Nephron progenitor cell (in vitro differentiated cells): ENCODE measurements at regions not wholly inside any gene's neighbourhood (a gene's known extent, or its start where the extent isn't known, plus 50 kb on each side); places are given as distances from the start of the nearest gene placed in this dataset.
"Not testable (repeated sequence)": the region's sequence is repeated elsewhere in the genome, so short reads cannot be mapped to it uniquely, and the experiment has no call there.

Source experiments
- DNase-seq: peaks from one replicate; pipeline ENCODE4 v3.0.0; 2021
- H3K27ac Mint-ChIP-seq: 2 replicates; pipeline ENCODE4 v1.8.0; 2021; ENCODE audit warnings: mild to moderate bottlenecking, moderate library complexity, mixed read lengths
- H3K27me3 Mint-ChIP-seq: 2 replicates; pipeline ENCODE4 v1.8.0; 2021; ENCODE audit warnings: mild to moderate bottlenecking, low read depth, mixed read lengths; ENCODE audit not compliant: poor library complexity
- H3K36me3 Mint-ChIP-seq: 2 replicates; pipeline ENCODE4 v1.8.0; 2021; ENCODE audit warnings: low read depth, mixed read lengths
- H3K4me1 Mint-ChIP-seq: 2 replicates; pipeline ENCODE4 v1.8.0; 2021; ENCODE audit warnings: mixed read lengths
- H3K4me3 Mint-ChIP-seq: 2 replicates; pipeline ENCODE4 v1.8.0; 2021; ENCODE audit warnings: mild to moderate bottlenecking, moderate library complexity, mixed read lengths
- H3K9me3 Mint-ChIP-seq: 2 replicates; pipeline ENCODE4 v1.8.0; 2021; ENCODE audit warnings: mild to moderate bottlenecking, moderate library complexity, mixed read lengths
- CTCF ChIP-seq: fragments of 200-600 bp; sonication (generic); IDR thresholded peaks from 2 replicates; pipeline ENCODE4 v1.5.0; 2021; ENCODE audit warnings: antibody characterized with exemption

- Mint-ChIP-seq H3K36me3 (peaks cover 5% of the 10 kb centered on the region), H3K27ac (no peak overlapping the region), H3K9me3 (peaks cover 13% of the 10 kb centered on the region), H3K27me3 (peaks cover 3% of the 10 kb centered on the region), H3K4me3 (no peak overlapping the region), H3K4me1 (no peaks in the 10 kb centered on the region)
- no peak for DNase-seq
- no peak for TF ChIP-seq CTCF
Observed at GRCh38 chr4:40687676-40688389, 58.2 kb upstream of the RBM47 start.

GRCh38 chr4:40688446-40689095, 58.9 kb upstream of the RBM47 start:
- DNase-seq = no peak
- H3K27ac Mint-ChIP-seq = no peak overlapping the region
- H3K4me3 Mint-ChIP-seq = no peak overlapping the region
- no peak for TF ChIP-seq CTCF
- H3K9me3 Mint-ChIP-seq = peaks cover 13% of the 10 kb centered on the region
- peaks cover 9% of the 10 kb centered on the region for H3K27me3 Mint-ChIP-seq
- H3K36me3 Mint-ChIP-seq = peaks cover 5% of the 10 kb centered on the region
- no peaks in the 10 kb centered on the region for H3K4me1 Mint-ChIP-seq

- Mint-ChIP-seq H3K4me1 (no peaks in the 10 kb centered on the region), H3K27me3 (peaks cover 18% of the 10 kb centered on the region), H3K9me3 (peaks cover 13% of the 10 kb centered on the region), H3K4me3 (no peak overlapping the region), H3K27ac (no peak overlapping the region), H3K36me3 (peaks cover 5% of the 10 kb centered on the region)
- TF ChIP-seq CTCF = no peak
- no peak for DNase-seq
Observed at GRCh38 chr4:40693946-40694345, 55.8 kb upstream of the NSUN7 start.

GRCh38 chr4:40697476-40697875, 52.3 kb upstream of the NSUN7 start:
- not testable (repeated sequence) for DNase-seq, H3K27ac Mint-ChIP-seq, H3K9me3 Mint-ChIP-seq, H3K36me3 Mint-ChIP-seq, H3K4me3 Mint-ChIP-seq, H3K4me1 Mint-ChIP-seq
- peaks cover 15% of the 10 kb centered on the region for H3K27me3 Mint-ChIP-seq

- DNase-seq = no peak
- TF ChIP-seq CTCF = no peak
- H3K9me3 Mint-ChIP-seq = no peaks in the 10 kb centered on the region
- H3K4me3 Mint-ChIP-seq = no peak overlapping the region
- no peaks in the 10 kb centered on the region for H3K4me1 Mint-ChIP-seq
- H3K27ac Mint-ChIP-seq = no peak overlapping the region
- peaks cover 7% of the 10 kb centered on the region for H3K27me3 Mint-ChIP-seq
- no peaks in the 10 kb centered on the region for H3K36me3 Mint-ChIP-seq
Observed at GRCh38 chr4:40698733-40699132, 51.0 kb upstream of the NSUN7 start.

GRCh38 chr4:40699648-40700047, 50.1 kb upstream of the NSUN7 start:
- no peak for TF ChIP-seq CTCF
- Mint-ChIP-seq H3K4me3 (no peak overlapping the region), H3K27ac (no peak overlapping the region), H3K4me1 (no peaks in the 10 kb centered on the region), H3K9me3 (no peaks in the 10 kb centered on the region), H3K27me3 (peaks cover 4% of the 10 kb centered on the region), H3K36me3 (no peaks in the 10 kb centered on the region)
- no peak for DNase-seq
